AG08395 (cell line): ENCODE measurements at regions not wholly inside any gene's neighbourhood (a gene's known extent, or its start where the extent isn't known, plus 50 kb on each side); places are given as distances from the start of the nearest gene placed in this dataset.
"Not testable (repeated sequence)": the region's sequence is repeated elsewhere in the genome, so short reads cannot be mapped to it uniquely, and the experiment has no call there.

Experiments
- DNase-seq: peaks from one replicate; pipeline ENCODE4 v3.0.0; 2012; ENCODE audit warnings: mixed read lengths, low spot score

- no peak for DNase-seq
Measured at GRCh38 chr1:118461154-118461553, 276.1 kb upstream of the SPAG17 start.

GRCh38 chr1:118459871-118460270, 274.8 kb upstream of the SPAG17 start:
- DNase-seq, result no peak

DNA sequence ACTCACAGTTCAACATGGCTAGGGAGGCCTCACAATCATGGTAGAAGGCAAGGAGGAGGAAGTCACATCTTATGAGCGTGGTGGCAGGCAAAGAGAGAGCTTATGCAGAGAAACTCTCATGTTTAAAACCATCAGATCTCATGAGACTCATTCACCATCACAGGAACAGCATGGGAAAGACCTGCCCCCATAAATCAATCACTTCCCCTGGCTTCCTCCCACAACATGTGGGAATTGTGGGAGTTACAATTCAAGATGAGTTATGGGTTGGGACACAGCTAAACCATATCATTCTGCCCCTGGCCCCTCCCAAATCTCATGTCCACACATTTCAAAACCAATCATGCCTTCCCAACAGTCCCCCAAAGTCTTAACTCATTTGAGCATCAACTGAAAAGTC, 268.8 kb upstream of the SPAG17 start:
- DNase-seq, result not testable (repeated sequence)

DNA sequence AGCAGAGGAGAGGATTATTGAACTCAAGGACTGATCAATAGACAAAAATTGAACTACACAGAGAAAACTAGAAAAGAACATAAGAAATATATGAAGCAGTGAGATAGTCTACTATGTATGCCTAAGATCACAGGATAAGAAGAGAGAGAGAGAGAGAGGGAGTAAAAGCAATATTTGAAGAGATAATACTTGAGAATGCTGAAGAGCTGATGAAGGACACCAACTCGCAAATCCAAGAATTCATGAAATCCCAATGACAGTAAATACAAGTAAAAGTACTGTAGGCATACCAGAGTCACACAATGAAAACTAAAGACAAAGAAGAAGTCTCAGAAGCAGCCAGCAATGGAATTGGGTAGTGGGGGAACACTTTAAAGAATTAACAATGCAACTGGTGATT, 260.1 kb upstream of the SPAG17 start:
- DNase-seq, result no peak

GRCh38 chr1:118442214-118442613, 257.2 kb upstream of the SPAG17 start:
- DNase-seq, result no peak

DNA sequence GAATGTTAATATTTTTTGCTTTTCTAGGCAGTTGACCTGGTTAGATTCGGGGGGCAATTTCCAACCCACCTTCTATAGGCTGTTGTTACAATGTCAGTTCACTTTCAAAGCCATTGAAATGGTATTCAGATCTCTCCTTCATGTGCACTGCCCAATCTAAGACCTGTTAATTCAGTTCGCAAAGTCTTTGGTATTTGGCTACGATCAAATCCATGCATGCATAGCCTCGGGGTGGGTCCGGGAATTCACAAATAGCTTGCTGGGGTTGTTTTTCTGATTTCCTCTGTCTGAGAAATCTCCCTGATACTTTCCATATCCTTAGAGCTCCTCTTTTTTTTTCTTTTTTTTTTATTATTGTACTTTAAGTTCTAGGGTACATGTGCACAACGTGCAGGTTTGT, 252.6 kb upstream of the SPAG17 start:
- no peak for DNase-seq

DNA sequence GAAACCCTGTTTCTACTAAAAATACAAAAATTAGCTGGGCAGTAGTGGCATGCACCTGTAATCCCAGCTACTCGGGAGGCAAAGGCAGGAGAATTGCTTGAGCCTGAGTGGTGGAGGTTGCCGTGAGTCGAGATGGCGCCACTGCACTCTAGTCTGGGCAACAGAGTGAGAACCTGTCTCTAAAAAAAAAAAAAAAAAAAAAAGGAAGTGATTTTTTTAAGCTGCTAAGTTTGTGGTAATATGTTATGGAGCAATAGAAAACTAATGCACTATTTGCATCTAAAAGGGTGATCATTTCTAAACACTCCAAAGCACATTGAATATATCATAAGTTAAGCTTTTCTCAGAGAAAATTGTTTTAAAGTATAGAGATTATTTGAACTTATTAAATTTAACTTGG, 244.8 kb upstream of the SPAG17 start:
- no peak for DNase-seq

- no peak for DNase-seq
Measured at GRCh38 chr1:118421868-118422350, 236.9 kb upstream of the SPAG17 start.

GRCh38 chr1:118404024-118404423, 219.0 kb upstream of the SPAG17 start:
- no peak for DNase-seq

DNA sequence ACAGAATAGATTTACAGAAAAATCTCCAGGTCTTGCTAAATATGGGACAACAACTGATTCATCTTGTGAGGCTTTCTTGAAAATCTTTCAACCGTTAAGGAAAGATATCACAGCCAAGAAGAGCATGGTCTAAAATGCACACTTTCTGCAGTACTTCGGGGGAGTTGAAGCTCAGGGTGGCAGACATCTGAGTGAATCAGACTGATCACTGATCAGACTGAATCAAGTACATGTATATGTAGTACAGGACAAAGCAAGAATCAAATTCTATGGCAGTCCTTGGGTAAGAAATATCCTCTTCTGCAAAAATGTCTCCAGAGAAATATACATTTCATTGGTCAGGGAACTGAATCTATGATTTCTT, 212.4 kb upstream of the SPAG17 start:
- DNase-seq, result no peak

DNA sequence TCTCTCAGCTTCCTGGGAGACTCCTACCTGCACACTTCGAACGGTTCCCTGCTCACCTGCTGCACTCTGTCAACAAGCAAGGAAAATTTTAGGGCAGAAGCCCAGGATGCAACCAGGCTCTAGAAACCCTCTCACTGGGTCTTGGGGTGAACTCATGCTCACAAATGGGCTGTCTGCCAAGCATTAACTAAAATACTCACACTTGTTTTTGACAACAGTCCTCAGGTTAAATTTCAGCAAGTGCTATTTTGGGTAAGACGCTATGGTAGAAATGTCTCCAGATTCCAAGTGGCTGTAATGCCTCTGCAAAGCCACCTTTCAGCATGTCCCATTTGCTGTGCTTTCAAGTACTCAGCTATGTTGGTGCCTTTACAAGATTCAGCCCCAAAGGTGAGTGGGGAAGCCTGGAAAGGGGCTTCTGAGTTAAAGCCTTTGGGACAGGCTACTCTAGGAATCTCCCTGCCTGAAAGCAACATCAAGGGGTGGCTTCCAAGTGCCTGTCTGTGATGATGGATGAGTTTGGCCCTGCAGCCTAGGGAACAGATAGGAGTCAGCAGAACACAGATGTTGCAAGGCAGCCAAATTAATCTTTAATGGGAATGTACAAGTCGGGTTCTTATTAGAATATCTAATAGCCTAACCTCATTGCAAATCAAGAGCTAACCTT, 211.9 kb upstream of the SPAG17 start:
- DNase-seq, result no peak

GRCh38 chr1:118396279-118396678, 211.3 kb upstream of the SPAG17 start:
- no peak for DNase-seq

GRCh38 chr1:118395430-118395991, 210.5 kb upstream of the SPAG17 start:
- no peak for DNase-seq

GRCh38 chr1:118390955-118391354, 205.9 kb upstream of the SPAG17 start:
- no peak for DNase-seq

DNA sequence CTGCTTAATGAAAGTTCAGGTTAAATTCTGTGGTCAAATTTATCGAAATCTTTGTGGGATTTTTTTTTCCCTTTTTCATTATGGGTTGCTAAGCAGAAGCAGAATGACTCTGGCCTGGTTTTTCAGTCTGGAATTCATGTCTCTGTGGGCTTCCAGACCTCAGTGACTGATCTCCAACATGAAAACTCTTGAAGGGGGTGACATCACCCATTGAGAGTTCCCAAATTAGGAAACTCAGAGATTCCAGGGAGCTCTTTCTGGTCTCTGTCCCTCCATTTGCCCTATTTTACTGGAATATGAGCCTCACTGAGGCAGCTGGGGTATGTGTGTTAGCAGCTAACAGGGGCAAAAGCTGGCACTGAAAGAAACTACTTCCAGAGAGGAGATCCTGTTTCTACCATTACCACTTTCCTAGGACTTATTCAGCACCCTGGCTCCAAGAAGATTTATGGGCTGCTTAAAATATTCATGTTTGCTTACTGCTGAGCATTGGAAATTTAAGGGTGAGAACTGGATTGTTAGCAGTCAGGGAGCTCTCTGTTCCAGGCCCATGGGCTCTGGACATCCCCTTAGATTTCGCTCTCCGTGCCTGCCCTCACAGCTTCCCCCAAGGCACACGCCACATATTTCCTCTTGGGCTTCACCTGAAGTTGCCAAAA, 203.4 kb upstream of the SPAG17 start:
- DNase-seq, result peak; percentile 43

GRCh38 chr1:118381197-118381869, 196.3 kb upstream of the SPAG17 start:
- peak; percentile 37 for DNase-seq

DNA sequence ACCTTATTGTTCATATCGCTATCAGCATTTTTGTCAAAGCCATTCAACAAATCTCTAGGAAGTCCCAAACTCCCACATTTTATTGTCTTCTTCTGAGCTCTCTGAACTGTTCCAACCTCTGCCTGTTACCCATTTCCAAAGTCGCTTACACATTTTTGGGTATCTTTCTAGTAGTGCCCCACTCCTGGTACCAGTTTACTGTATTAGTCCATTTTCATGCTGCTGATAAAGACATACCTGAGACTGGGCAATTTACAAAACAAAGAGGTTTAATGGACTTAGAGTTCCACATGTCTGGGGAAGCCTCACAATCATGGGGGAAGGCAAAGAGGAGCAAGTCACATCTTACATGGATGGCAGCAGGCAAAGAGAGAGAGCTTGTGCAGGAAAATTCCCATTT, 192.2 kb upstream of the SPAG17 start:
- not testable (repeated sequence) for DNase-seq

- DNase-seq, result no peak
Measured at GRCh38 chr1:118371612-118372011, 186.6 kb upstream of the SPAG17 start.

GRCh38 chr1:118370861-118371260, 185.8 kb upstream of the SPAG17 start:
- no peak for DNase-seq

DNA sequence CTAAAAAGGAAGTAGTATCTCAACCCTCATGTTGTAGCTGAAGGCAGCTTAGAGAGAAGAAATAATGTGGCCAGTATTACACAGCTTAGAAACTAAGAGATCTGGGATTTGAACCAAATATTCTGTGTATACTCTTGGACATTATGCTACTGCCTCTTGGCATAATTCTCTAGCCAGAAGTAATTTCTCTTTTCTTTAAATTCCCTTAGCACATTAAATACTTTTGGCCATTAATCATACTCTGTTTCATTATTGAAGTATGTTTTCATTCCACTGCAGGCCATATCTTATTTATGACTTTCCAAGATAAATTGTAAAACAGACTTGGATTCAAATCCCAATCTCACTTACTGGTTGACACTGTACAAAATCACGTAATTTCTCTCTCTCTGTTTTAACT, 181.3 kb upstream of the SPAG17 start:
- peak; percentile 6 for DNase-seq

- DNase-seq, result no peak
Measured at GRCh38 chr1:118364882-118365281, 179.9 kb upstream of the SPAG17 start.

- DNase-seq, result no peak
Measured at GRCh38 chr1:118363396-118363795, 178.4 kb upstream of the SPAG17 start.

DNA sequence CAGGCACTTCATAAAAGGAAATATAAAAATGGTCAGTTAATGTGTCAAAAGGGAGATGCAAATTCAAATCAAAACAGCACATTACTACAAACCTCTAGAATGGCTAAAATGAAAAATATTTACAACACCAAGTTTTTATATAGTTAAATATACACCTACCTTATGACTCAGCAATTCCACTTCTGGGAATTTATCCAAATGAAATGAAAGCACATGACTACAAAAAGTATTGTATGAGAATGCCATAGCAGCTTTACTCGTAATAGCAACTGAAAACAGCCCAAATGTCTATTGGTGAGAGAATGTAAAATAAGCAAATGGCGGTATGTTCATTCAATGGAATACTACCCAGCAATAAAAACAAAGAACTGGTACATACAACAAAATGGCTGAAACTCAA, 175.8 kb upstream of the SPAG17 start:
- DNase-seq, result no peak
